AG09319 (cell line): ENCODE measurements at regions not wholly inside any gene's neighbourhood (a gene's known extent, or its start where the extent isn't known, plus 50 kb on each side); places are given as distances from the start of the nearest gene placed in this dataset.

Experiments used
- DNase-seq: peaks from one replicate; pipeline ENCODE4 v3.0.0-alpha.2; 2010; ENCODE audit warnings: low read depth; ENCODE audit errors: extremely low read depth
- CTCF ChIP-seq: IDR thresholded peaks from 2 replicates; pipeline ENCODE4 v1.5.1; 2011; ENCODE audit warnings: low read depth, mild to moderate bottlenecking, inconsistent platforms, low read length, moderate library complexity

GRCh38 chr12:41804026-41804425, 340.6 kb downstream of the GXYLT1 start:
- TF ChIP-seq CTCF = no peak
- no peak for DNase-seq

DNA sequence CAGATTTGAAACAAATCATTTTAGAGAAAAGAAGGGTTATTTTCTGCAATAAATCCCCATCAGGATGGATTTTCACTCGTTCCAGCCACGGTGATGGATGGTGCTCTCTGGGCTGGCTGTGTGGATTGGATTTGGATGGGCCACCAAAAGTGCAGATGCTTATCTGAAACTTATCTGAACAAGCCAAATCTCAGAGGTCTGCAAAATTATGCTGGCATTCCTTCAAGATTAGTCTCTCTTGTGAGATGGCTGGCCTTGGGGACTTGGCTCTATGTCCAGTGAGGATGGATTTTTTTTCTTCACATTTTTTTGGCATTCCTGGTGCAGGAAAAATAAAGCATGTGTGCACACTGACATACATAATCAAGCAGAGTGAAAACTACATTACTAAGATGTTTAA, 341.9 kb downstream of the GXYLT1 start:
- no peak for TF ChIP-seq CTCF
- DNase-seq = no peak

- DNase-seq = no peak
- TF ChIP-seq CTCF = no peak
Observed at GRCh38 chr12:41801261-41801660, 343.4 kb downstream of the GXYLT1 start.

DNA sequence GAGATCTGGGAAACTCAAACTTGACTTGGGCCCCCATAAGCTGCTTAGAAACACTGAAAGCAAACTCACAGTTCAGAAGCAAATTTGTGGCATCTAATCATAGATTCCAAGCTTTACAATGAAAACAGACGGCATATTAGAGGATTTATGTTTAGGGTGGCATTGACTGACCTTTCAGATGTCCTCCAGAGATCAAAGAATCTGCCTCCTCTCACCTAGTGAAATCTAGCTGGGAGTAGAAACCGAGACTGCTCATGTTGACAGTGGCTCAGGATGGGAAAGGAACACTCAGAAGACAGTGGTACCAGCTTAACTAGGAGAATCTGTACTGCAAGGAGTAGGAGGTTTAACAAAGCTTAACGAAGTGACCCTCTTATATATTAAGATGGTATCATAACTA, 345.0 kb downstream of the GXYLT1 start:
- DNase-seq = no peak
- no peak for TF ChIP-seq CTCF

- DNase-seq = no peak
Observed at GRCh38 chr12:41795910-41796309, 348.8 kb downstream of the GXYLT1 start.

DNA sequence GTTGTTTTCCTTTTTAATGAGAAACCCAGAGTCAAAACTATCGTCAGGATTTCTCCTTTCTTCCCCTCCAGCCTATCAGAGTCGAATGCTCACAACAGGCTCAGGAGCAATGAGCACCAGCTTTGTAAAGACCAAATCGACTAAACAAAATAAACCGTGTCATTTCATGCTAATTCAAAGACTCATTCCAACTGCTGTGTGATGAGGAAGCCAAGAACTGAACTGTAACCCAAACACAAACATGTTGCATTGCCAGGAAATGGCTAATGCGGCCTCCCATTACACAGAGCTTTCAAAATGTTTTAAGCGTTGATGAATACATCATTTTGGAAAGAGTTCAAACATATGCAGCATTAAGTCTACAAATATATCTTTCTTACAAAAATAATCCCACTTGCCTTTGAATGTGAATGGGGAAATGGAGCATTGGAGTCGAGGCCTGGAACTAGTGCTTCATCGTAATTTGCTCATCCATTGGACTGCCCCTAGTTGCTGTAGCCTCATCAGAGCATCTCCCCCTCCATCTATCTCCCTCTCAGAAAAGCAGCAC, 349.5 kb downstream of the GXYLT1 start:
- DNase-seq = no peak
- no peak for TF ChIP-seq CTCF

More at GRCh38 chr12:41795910-41796309, 348.8 kb downstream of the GXYLT1 start:
- TF ChIP-seq CTCF = no peak

GRCh38 chr12:41794336-41794735, 350.3 kb downstream of the GXYLT1 start:
- TF ChIP-seq CTCF = no peak
- DNase-seq = no peak
